Chondrocyte (in vitro differentiated cells): ENCODE measurements at regions not wholly inside any gene's neighbourhood (a gene's known extent, or its start where the extent isn't known, plus 50 kb on each side); places are given as distances from the start of the nearest gene placed in this dataset.
"Not testable (repeated sequence)": the region's sequence is repeated elsewhere in the genome, so short reads cannot be mapped to it uniquely, and the experiment has no call there.

Experiments
- DNase-seq: peaks from one replicate; pipeline ENCODE4 v3.0.0; 2021; ENCODE audit warnings: mixed read lengths, low spot score
- H3K27ac Mint-ChIP-seq: one replicate; pipeline ENCODE4 v1.8.0; 2021; ENCODE audit warnings: mild to moderate bottlenecking, moderate library complexity, mixed read lengths; ENCODE audit not compliant: unreplicated experiment
- H3K27me3 Mint-ChIP-seq: 2 replicates; pipeline ENCODE4 v1.8.0; 2021; ENCODE audit warnings: low read depth, mixed read lengths
- H3K36me3 Mint-ChIP-seq: 2 replicates; pipeline ENCODE4 v1.8.0; 2021; ENCODE audit warnings: low read depth, mixed read lengths
- H3K4me1 Mint-ChIP-seq: 2 replicates; pipeline ENCODE4 v1.8.0; 2021; ENCODE audit warnings: low read depth, mild to moderate bottlenecking, mixed read lengths
- H3K4me3 Mint-ChIP-seq: one replicate; pipeline ENCODE4 v1.8.0; 2021; ENCODE audit warnings: mild to moderate bottlenecking, moderate library complexity, mixed read lengths; ENCODE audit not compliant: unreplicated experiment
- H3K9me3 Mint-ChIP-seq: 2 replicates; pipeline ENCODE4 v1.8.0; 2021; ENCODE audit warnings: low read depth, mixed read lengths
- CTCF ChIP-seq: fragments of 200-600 bp; sonication (generic); IDR thresholded peaks from 2 replicates; pipeline ENCODE4 v1.5.0; 2021; ENCODE audit warnings: antibody characterized with exemption, mild to moderate bottlenecking, moderate library complexity

GRCh38 chr13:54775501-54776191, 1747.0 kb downstream of the OLFM4 start:
- Mint-ChIP-seq H3K4me3 (no peak overlapping the region), H3K9me3 (peaks cover 15% of the 10 kb centered on the region), H3K4me1 (no peaks in the 10 kb centered on the region), H3K36me3 (no peaks in the 10 kb centered on the region), H3K27ac (no peak overlapping the region), H3K27me3 (no peaks in the 10 kb centered on the region)
- no peak for TF ChIP-seq CTCF
- DNase-seq = no peak

- Mint-ChIP-seq H3K9me3 (peaks cover 2% of the 10 kb centered on the region), H3K4me1 (no peaks in the 10 kb centered on the region), H3K36me3 (no peaks in the 10 kb centered on the region), H3K27me3 (no peaks in the 10 kb centered on the region), H3K4me3 (no peak overlapping the region), H3K27ac (no peak overlapping the region)
- no peak for TF ChIP-seq CTCF
- no peak for DNase-seq
These were observed 1759.1 kb downstream of the OLFM4 start for GRCh38 chr13:54787754-54788153.

GRCh38 chr13:54799621-54800226, 1771.1 kb downstream of the OLFM4 start:
- Mint-ChIP-seq H3K9me3 (no peaks in the 10 kb centered on the region), H3K27ac (no peak overlapping the region), H3K36me3 (no peaks in the 10 kb centered on the region), H3K27me3 (no peaks in the 10 kb centered on the region), H3K4me3 (no peak overlapping the region), H3K4me1 (no peaks in the 10 kb centered on the region)
- no peak for TF ChIP-seq CTCF
- DNase-seq = peak; percentile 83

GRCh38 chr13:54802226-54802625, 1773.6 kb downstream of the OLFM4 start:
- Mint-ChIP-seq H3K4me1 (no peaks in the 10 kb centered on the region), H3K27ac (no peak overlapping the region), H3K4me3 (no peak overlapping the region), H3K9me3 (peaks cover 4% of the 10 kb centered on the region), H3K27me3 (no peaks in the 10 kb centered on the region), H3K36me3 (no peaks in the 10 kb centered on the region)
- no peak for TF ChIP-seq CTCF
- DNase-seq = no peak

- H3K27ac Mint-ChIP-seq = no peak overlapping the region
- no peaks in the 10 kb centered on the region for H3K27me3 Mint-ChIP-seq
- peaks cover 4% of the 10 kb centered on the region for H3K9me3 Mint-ChIP-seq
- no peak overlapping the region for H3K4me3 Mint-ChIP-seq
- no peaks in the 10 kb centered on the region for H3K4me1 Mint-ChIP-seq
- H3K36me3 Mint-ChIP-seq = no peaks in the 10 kb centered on the region
- TF ChIP-seq CTCF = no peak
- DNase-seq = no peak
These were observed 1777.1 kb downstream of the OLFM4 start for GRCh38 chr13:54805743-54806142.

GRCh38 chr13:54821938-54822470, 1793.4 kb downstream of the OLFM4 start:
- not testable (repeated sequence) for H3K36me3 Mint-ChIP-seq, H3K4me1 Mint-ChIP-seq, H3K27ac Mint-ChIP-seq, DNase-seq, H3K27me3 Mint-ChIP-seq, H3K4me3 Mint-ChIP-seq
- H3K9me3 Mint-ChIP-seq = peaks cover 43% of the 10 kb centered on the region

- H3K4me3 Mint-ChIP-seq, H3K4me1 Mint-ChIP-seq, H3K36me3 Mint-ChIP-seq, H3K27me3 Mint-ChIP-seq, H3K27ac Mint-ChIP-seq: not testable (repeated sequence)
- peak; percentile 75 for DNase-seq
- peaks cover 27% of the 10 kb centered on the region for H3K9me3 Mint-ChIP-seq
These were observed 1800.9 kb downstream of the OLFM4 start for GRCh38 chr13:54829391-54830068.
